HG02943 (cell line): ENCODE measurements at regions not wholly inside any gene's neighbourhood (a gene's known extent, or its start where the extent isn't known, plus 50 kb on each side); places are given as distances from the start of the nearest gene placed in this dataset.
"Not testable (repeated sequence)": the region's sequence is repeated elsewhere in the genome, so short reads cannot be mapped to it uniquely, and the experiment has no call there.

Source experiments
- ATAC-seq: cut with Tn5 transposase; IDR thresholded peaks from one replicate; pipeline ENCODE4 v1.9.1; 2021; ENCODE audit warnings: mild to moderate bottlenecking, low read depth, moderate library complexity; ENCODE audit not compliant: unreplicated experiment

DNA sequence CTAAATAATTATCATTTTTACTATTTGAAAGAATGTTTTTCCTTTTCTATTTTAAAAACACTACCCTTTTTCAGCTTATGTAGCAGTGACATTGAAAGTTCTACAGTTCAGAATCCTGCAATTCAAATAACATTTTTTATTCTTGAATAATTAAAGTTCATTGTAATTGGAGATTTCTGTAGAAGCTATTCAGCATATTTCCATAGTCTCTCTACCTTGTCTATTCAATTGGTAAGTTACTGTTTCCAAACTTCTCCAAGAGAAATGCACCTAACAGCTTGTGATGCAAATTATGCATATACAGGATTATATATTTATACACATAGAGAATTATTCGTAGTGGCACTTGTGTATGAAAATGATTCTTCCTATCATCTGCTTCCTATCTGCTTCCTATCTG lies 149.7 kb upstream of the ARRDC3 start:
- ATAC-seq: no peak

GRCh38 chr5:91532281-91532680 lies 149.2 kb upstream of the ARRDC3 start:
- no peak for ATAC-seq

DNA sequence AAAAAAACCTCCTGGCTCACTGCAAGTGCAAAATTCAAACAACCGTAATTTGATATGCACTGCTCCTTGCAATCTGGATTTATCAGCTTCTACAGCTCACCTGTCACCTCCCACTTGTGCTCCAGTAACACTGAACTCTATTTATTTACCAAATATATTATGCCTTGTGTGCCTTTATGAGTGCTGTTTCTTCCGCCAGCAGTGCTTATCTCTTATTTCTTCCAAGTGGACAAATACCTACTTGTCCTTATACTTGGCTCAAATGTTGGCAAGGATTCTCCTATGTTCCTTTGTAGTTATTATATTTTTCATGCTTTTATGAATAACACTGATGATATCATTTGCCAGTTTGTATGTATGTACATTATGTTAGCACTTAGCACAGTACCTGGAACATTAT lies 145.7 kb upstream of the ARRDC3 start:
- ATAC-seq: no peak

- ATAC-seq: no peak
Observed at GRCh38 chr5:91521785-91522184, 138.7 kb upstream of the ARRDC3 start.

DNA sequence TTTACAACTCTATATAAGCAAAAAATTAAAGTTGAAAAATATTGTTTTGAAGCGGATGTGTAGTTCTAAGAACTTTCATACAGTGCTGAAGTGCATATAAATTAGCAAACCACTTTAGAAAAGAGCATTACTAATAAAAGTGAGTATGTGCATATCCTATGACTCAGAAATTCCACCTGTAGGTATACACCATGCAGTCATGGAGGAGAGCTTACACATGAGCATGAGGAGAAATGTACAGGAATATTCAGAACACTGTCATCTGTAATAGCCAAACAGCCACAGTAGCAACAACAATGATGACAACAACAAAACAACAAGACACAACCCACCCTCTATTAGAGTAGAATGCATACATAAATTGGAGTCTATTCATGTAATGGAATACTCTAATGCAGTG lies 138.2 kb upstream of the ARRDC3 start:
- ATAC-seq: no peak

DNA sequence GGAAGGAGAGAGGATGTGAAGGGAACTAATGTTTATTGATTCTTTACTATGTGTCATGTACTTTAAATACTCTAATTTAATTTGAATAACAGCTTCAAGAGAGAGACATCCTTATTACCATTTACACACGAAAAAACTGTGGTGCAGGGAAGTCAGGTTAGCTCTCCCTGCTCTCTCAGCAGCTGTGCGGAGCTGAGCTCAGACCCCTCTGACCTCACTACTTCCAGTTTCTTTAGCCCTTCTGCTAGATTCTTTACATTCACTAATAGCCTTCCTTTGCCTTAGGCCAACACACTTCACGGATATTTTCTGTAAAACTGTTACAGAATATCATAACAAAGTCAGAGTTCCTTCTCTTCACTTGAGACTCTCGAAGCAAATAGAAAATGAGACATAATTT lies 131.3 kb upstream of the ARRDC3 start:
- no peak for ATAC-seq

- ATAC-seq: no peak
Observed at GRCh38 chr5:91503321-91503720, 120.2 kb upstream of the ARRDC3 start.

DNA sequence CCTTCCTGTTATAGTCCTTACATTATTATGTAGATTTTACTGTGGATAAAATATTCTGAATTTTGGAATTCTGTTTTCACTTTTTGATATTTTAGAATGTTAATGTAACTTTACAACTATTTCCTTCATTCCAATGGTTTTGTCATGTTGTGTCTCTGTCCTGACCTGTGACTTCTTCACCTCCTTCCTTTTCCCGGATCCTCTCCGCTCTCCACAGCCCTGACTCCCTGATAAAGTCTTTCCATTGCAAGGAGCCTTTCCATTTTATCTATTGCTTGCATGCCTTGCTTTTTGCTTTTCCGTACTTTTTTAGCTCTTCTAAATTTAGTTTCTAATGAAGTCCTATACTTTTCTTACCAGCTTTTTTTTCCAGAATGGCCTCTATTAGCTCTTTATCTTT lies 117.6 kb upstream of the ARRDC3 start:
- no peak for ATAC-seq

- no peak for ATAC-seq
Observed at GRCh38 chr5:91499943-91500531, 116.9 kb upstream of the ARRDC3 start.

GRCh38 chr5:91495699-91496098 lies 112.6 kb upstream of the ARRDC3 start:
- ATAC-seq: no peak

DNA sequence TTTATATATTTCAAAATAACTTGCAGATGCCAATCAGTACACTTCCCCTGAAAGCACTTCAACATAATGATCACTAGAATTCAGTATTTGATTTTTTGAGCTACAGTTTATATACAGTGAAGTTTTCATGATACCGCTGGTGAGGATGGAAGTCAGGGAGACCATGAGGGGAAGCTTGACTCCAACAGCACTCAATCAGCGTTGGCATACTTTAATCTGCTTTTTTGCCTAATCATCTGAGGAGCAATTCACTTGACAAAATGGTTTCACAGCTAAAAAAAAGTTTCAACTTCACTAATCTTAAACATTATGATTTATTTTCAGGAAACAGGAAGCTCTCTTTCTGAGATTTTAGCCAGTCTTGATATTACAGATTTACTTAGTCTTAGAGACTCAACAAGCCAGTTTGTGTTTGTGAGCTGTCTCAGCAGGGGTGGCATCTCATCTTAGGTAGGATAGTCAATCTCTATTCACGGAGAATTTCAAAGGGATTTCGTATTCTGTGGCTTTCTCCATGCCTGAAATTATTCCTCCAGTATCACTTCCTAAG lies 111.4 kb upstream of the ARRDC3 start:
- no peak for ATAC-seq

DNA sequence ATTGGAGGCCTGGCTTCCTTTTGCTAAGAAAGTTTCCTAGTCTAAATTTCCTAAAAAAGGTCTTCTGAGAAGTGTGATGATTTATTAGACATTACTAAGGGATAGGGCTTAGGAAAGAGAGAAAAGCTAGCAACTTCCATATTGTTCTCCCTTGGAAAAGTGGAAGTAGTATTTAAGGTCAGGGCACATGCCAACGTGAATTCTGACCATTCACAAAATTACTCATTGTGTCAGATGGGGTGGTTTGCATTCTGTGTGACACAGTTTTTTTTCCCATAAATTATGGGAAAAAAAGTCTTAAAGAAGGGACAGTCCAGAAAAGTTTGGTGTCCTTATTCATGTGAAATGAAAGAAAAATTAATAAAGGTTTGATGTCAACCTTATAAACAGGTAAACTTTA lies 110.0 kb upstream of the ARRDC3 start:
- ATAC-seq: no peak

- ATAC-seq: no peak
Observed at GRCh38 chr5:91491229-91491628, 108.1 kb upstream of the ARRDC3 start.

- no peak for ATAC-seq
Observed at GRCh38 chr5:91490316-91490715, 107.2 kb upstream of the ARRDC3 start.

DNA sequence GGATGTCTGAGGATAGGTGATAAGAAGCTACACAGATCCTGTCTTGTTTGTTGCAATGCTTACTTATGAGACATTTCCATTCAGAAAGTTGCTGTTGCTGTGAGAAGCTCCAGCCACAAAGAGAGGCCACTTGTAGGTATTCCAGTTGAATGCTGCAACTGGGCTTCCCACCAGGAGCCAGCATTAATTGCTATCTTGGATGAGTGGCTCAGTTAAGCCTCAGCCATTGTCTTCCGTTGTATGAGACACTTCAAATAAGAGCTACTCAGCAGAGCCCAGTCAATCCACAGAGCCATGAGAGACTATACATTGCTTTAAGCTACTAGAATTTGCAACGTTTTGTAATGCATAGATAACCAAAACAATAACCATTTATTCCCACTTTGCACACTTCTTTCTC lies 104.3 kb upstream of the ARRDC3 start:
- ATAC-seq: no peak

DNA sequence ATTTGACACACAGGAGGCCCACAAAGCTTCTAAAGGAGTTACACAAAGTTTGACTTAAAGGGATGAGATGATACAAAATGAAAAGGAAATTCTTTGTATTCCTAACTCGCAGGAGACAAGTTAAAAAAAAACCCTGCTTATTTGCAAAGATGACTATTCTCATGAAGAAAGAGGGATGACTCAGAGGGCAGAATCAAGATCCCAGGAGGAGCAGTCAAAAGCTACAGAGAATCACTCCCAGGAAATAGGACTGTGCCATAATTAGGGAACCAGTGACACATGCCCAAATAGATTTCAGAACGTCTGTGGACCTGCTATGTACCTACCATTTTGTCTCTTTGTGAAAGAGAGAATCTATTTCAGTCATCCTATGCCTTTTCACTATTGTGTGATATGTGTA lies 103.5 kb upstream of the ARRDC3 start:
- ATAC-seq: no peak

DNA sequence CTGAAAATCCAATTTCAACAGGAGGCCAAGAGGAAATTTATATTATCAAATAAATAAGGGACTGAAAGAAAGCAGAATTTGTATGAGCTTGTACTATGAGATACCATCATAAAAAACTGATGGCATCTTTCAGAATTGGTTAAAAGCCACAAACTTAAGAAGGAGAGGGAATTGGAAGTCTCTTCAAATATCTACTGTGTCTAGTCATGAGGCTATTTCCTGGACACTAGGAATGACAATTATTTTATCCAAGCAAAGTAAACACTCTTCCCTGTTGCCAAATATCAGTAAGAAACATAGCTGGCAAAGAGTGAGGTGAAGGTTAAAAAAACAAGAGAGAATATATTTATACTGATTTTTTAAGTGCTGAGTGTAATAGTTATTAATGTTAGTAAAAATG lies 101.5 kb upstream of the ARRDC3 start:
- ATAC-seq: no peak

DNA sequence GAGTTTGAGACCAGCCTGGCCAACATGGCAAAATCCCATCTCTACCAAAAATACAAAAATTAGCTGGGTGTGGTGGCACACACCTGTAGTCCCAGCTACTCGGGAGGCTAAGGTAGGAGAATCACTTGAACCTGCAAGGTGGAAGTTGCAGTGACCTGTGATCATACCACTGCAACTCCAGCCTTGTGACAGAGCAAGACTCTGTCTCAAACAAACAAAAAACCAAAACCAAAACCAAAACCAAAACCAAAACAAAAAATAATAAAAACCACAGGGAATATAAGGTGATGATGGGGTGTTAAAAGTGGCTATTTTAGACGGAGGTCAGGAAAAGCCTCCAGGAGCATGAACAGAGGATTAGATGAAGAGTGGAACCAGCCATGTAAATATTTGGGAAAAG lies 96.3 kb upstream of the ARRDC3 start:
- not testable (repeated sequence) for ATAC-seq

DNA sequence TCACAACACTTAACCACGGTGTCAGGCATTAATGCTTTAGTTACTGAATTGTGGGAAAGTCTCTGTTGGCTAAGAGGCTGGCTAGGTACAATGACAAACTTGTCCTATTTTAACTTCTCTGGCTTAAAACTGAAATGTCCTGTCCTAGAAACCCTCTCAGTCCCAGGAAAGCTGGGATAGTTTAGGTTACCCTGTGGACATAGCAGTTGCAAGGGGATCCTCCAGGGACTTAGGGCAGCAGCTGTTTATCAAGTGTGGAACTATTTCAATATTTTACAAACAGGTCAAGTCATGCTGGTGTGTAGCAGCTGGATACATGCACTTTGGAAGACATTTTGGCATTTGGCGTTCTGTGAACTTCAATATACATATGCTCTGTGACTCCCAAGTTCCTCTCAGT lies 95.0 kb upstream of the ARRDC3 start:
- no peak for ATAC-seq

DNA sequence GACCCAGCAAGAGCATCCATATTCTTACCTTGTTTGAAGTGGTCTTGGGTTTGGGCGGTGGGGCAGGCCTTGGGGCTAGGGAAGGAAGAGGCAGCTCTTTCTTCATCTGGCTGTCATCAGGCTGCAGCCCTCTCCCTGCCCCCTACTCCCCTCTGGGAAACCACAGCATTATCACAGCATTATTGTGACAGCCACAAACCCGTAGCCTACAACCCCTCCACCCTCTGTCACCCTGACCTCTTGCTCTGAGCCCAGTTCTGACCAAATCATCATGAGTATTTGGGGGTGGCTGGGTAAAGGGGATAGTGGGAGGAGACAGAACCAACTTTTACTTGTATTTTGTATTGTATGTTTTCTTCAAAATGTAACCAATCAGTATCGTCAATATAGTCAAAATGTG lies 94.3 kb upstream of the ARRDC3 start:
- ATAC-seq: no peak

GRCh38 chr5:91474201-91474600 lies 91.1 kb upstream of the ARRDC3 start:
- ATAC-seq: no peak

DNA sequence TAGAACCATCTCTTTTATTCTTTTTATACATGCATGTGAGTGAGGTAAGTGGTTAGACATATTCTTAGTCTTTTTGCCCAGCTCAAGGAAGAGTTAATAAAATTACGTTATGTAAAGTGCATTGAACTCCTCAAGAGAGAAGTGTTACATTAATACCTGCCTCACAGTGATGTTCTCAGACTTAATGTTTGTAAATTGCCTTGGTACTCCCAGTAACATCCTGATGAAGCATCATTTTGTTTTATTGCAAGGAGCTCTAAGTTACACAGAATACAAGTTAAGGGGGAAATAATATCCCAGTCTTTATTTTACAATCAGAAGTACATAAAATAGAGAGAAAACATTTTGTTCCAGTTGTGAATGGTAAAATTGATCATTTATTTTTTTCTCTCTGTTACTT lies 89.5 kb upstream of the ARRDC3 start:
- no peak for ATAC-seq
